Testis (tissue), 2 donors: ENCODE measurements at regions not wholly inside any gene's neighbourhood (a gene's known extent, or its start where the extent isn't known, plus 50 kb on each side); places are given as distances from the start of the nearest gene placed in this dataset.

Source experiments
- POLR2A ChIP-seq: fragments of 450-650 bp; IDR thresholded peaks from one replicate; pipeline ENCODE4 v1.6.1; 2017; ENCODE audit warnings: antibody characterized with exemption, mild to moderate bottlenecking, moderate library complexity
- TF ChIP-seq, protein P1 (sequence below), 3 experiments: fragments of 450-650 bp in 2 of 3; fragments of 200-600 bp in 1 of 3; sonication (generic) in 1 of 3; IDR thresholded peaks; one replicate each; pipeline ENCODE4 v1.5.1; 2016 to 2019; ENCODE audit warnings: antibody characterized with exemption in 3 of 3, mild to moderate bottlenecking in 2 of 3, moderate library complexity in 1 of 3

DNA sequence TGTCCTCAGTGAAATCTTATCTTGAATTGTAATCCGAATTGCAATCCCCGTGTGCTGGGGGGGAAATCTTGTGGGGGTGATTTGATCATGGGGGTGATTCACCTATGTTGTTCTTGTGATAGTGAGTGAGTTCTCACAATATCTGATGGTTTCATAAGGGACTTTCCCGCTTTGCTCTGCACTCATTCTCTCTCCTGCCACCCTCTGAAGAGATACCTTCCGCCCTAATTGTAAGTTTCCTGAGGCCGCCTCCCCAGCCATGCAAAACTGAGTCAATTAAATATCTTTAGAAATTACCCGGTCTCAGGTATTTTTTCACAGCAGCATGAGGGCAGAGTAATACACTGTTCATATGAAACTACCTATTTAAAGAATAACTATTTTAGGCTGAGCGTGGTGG lies 304.1 kb upstream of the EPHA6 start:
- TF ChIP-seq, protein P1, sequence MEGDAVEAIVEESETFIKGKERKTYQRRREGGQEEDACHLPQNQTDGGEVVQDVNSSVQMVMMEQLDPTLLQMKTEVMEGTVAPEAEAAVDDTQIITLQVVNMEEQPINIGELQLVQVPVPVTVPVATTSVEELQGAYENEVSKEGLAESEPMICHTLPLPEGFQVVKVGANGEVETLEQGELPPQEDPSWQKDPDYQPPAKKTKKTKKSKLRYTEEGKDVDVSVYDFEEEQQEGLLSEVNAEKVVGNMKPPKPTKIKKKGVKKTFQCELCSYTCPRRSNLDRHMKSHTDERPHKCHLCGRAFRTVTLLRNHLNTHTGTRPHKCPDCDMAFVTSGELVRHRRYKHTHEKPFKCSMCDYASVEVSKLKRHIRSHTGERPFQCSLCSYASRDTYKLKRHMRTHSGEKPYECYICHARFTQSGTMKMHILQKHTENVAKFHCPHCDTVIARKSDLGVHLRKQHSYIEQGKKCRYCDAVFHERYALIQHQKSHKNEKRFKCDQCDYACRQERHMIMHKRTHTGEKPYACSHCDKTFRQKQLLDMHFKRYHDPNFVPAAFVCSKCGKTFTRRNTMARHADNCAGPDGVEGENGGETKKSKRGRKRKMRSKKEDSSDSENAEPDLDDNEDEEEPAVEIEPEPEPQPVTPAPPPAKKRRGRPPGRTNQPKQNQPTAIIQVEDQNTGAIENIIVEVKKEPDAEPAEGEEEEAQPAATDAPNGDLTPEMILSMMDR (IDR thresholded peaks at IDR 0.05), result no peak
- TF ChIP-seq POLR2A, result no peak
